ENCODE measurements at regions not wholly inside any gene's neighbourhood (a gene's known extent, or its start where the extent isn't known, plus 50 kb on each side); places are given as distances from the start of the nearest gene placed in this dataset.
"Not testable (repeated sequence)": the region's sequence is repeated elsewhere in the genome, so short reads cannot be mapped to it uniquely, and the experiment has no call there.

DNA sequence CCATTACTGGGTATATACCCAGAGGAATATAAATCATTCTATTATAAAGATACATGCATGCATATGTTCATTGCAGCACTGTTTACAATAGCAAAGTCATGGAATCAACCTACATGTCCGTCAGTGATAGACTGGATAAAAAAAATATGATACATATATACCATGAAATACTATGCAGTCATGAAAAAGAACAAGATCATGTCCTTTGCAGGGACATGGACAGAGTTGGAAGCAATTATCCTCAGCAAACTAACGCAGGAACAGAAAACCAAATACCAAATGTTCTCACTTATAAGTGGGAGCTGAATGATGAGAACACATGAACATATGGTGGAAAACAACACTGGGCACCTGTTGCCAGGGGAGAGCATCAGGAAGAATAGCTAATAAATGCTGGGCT, 88.4 kb upstream of the ZNF92 start:
- H3K27me3 ChIP-seq (replicated peaks; ENCODE audit: control insufficient read depth, insufficient read depth, low read length); H3K9ac ChIP-seq (ENCODE audit: low read length); H3K36me3 ChIP-seq (ENCODE audit: control insufficient read depth, insufficient read depth, low read length, severe bottlenecking); H3K9me3 ChIP-seq (ENCODE audit: control insufficient read depth, low read length); H3K4me3 ChIP-seq (ENCODE audit: low read length); DNase-seq (ENCODE audit: low read depth); H3K4me1 ChIP-seq (ENCODE audit: control insufficient read depth, insufficient read depth, low read length): not testable (repeated sequence)

DNA sequence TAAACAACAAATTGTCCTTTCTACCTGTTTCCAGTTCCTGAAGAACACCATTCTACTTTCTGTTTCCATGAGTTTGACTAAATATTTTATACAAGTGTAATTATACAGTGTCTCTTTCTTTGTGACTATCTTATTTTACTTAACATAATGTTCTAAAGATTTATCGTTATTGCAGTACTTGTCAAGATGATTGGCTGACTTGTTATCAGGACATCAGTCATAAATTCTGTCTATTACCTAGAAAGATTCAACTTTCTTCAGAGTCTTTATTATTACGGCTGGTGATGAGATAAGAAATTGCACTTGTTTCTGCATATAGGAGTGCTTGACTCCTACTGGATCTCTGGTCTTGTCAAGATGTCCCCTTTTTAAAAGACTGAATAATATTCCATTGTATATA, 93.9 kb upstream of the ZNF92 start:
- no peaks in the 10 kb centered on the region for H3K4me1 ChIP-seq (ENCODE audit: control insufficient read depth, insufficient read depth, low read length)
- no peaks in the 10 kb centered on the region for H3K27me3 ChIP-seq (replicated peaks; ENCODE audit: control insufficient read depth, insufficient read depth, low read length)
- no peak overlapping the region for H3K4me3 ChIP-seq (ENCODE audit: low read length)
- no peak overlapping the region for H3K9ac ChIP-seq (ENCODE audit: low read length)
- peaks cover 8% of the 10 kb centered on the region for H3K9me3 ChIP-seq (ENCODE audit: control insufficient read depth, low read length)
- no peak for DNase-seq (ENCODE audit: low read depth)
- H3K36me3 ChIP-seq (ENCODE audit: control insufficient read depth, insufficient read depth, low read length, severe bottlenecking): no peaks in the 10 kb centered on the region

DNA sequence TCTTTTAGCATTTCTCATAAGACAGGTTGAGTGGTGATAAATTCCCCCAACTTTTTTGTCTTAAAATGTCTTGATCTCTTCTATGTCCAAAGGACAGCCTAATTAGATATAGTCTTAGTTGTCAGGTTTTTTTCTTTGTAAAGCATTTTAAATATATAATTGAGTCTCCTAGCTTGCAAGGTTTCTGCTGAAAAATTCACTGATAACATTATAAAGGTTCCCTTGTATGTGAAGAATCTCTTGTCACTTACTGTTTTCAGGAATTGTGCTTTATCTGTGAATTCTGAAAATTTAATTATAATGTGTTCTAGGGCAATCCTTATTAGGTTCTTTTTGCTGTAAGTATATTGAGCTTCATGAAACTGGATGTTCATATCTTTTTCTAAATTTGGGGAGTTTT, 96.8 kb upstream of the ZNF92 start:
- Histone ChIP-seq H3K36me3 (ENCODE audit: control insufficient read depth, insufficient read depth, low read length, severe bottlenecking) (no peaks in the 10 kb centered on the region), H3K4me1 (ENCODE audit: control insufficient read depth, insufficient read depth, low read length) (no peaks in the 10 kb centered on the region), H3K9ac (ENCODE audit: low read length) (no peak overlapping the region), H3K27me3 (replicated peaks; ENCODE audit: control insufficient read depth, insufficient read depth, low read length) (no peaks in the 10 kb centered on the region), H3K4me3 (ENCODE audit: low read length) (no peak overlapping the region), H3K9me3 (ENCODE audit: control insufficient read depth, low read length) (peaks cover 20% of the 10 kb centered on the region)
- DNase-seq (ENCODE audit: low read depth): no peak

DNA sequence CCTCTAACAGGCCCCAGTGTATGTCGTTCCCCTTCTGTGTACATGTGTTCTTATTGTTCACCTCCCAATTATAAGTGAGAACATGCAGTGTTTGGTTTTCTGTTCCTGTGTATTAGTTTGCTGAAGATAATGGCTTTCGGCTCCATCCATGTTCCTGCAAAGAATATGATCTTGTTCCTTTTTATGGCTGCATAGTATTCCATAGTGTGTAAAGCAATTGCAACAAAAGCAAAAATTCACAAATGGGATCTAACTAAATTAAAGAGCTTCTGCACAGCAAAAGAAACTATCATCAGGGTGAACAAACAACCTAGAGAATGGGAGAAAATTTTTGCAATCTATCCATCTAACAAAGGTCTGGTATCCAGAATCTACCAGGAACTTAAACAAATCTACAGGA, 102.2 kb upstream of the ZNF92 start:
- Histone ChIP-seq H3K9me3 (ENCODE audit: control insufficient read depth, low read length) (peaks cover 20% of the 10 kb centered on the region), H3K27me3 (replicated peaks; ENCODE audit: control insufficient read depth, insufficient read depth, low read length) (peaks cover 28% of the 10 kb centered on the region)
- not testable (repeated sequence) for H3K36me3 ChIP-seq (ENCODE audit: control insufficient read depth, insufficient read depth, low read length, severe bottlenecking); H3K9ac ChIP-seq (ENCODE audit: low read length); H3K4me1 ChIP-seq (ENCODE audit: control insufficient read depth, insufficient read depth, low read length); DNase-seq (ENCODE audit: low read depth); H3K4me3 ChIP-seq (ENCODE audit: low read length)

DNA sequence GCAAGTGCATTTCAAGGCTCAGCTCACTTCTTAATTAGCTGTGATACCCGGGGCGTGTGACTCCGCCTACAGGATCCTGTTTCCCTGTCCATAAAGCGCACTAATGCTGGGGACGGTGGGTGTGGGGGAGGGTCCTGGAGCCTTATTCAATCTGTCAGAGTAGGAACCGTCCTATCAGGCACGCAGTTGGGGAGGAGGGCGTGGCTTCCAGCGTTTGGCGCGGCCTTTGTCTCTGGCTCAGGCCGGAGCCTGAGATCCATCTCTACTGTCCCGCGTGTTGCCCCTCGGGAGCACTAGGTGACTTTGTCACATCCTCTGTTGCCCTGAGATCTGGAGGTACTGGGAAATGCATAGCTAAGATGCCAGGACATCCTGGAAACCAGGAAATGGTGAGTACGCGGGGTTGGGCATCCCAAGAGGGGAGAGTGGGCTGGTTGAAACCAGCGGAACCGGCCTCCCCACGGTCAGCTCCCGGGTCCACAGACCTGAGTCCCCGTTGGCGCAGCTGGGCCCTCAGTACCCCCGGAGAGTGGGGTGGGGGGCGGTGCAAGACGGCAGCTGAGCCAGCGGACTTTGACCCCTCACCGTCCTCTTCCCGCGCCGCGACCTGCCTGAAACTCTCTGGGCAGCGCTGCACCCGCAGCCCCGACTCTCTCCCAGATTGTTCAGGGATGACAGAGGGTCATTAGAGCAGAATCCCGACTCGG, 104.4 kb upstream of the ZNF92 start:
- H3K9ac ChIP-seq (ENCODE audit: low read length): no peak overlapping the region
- peak; percentile 49 for DNase-seq (ENCODE audit: low read depth)
- H3K27me3 ChIP-seq (replicated peaks; ENCODE audit: control insufficient read depth, insufficient read depth, low read length): peaks cover 28% of the 10 kb centered on the region
- no peaks in the 10 kb centered on the region for H3K4me1 ChIP-seq (ENCODE audit: control insufficient read depth, insufficient read depth, low read length)
- no peak overlapping the region for H3K4me3 ChIP-seq (ENCODE audit: low read length)
- peaks cover 7% of the 10 kb centered on the region for H3K9me3 ChIP-seq (ENCODE audit: control insufficient read depth, low read length)
- H3K36me3 ChIP-seq (ENCODE audit: control insufficient read depth, insufficient read depth, low read length, severe bottlenecking): no peaks in the 10 kb centered on the region

DNA sequence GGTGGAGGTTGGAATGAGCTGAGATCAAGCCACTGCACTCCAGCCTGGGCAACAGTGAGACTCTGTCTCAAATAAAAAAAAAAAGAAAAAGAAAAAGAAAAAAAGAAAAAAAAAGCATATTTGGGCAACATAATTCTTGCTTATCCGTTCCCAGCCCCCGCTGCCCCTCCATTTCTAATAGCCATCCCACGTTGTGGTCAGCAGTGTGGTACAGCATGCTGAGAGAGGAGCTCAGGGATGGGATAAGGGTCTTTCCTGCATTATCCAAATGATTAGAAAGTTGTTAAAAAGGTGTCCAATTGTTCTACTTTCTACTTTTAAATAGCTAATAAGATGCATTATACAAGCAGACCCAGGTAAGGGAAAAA, 104.9 kb upstream of the ZNF92 start:
- Histone ChIP-seq H3K36me3 (ENCODE audit: control insufficient read depth, insufficient read depth, low read length, severe bottlenecking) (no peaks in the 10 kb centered on the region), H3K27me3 (replicated peaks; ENCODE audit: control insufficient read depth, insufficient read depth, low read length) (peaks cover 28% of the 10 kb centered on the region)

DNA sequence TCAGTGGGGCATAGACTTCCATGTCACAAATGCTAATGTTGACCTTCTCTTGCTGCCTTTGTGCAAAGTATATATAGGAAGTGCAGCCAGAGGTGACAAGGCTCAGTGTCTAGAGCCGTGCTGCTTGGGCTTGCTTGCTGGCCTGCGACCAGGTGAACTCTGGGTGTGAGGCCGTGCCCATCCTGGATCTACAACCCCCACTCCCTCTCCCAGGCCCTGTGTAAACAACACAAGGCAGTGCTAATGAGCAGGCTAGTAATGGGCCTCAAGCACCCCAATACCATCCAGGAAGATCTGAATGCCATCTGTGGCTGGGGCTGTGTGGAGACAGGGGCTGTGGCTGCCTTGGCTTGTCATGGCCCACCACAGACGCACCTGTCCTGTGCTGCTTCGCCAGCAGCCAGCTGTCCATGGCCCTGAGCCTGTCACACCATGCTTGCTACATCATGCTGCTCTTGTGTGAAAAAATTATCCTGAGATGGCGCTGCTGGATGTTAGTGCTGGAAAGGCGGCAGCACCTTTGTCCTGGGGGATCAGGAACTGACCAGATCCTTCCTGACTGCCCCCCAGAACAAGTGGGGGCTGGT, 107.6 kb upstream of the ZNF92 start:
- DNase-seq (ENCODE audit: low read depth): no peak
- Histone ChIP-seq H3K4me3 (ENCODE audit: low read length) (no peak overlapping the region), H3K9ac (ENCODE audit: low read length) (no peak overlapping the region), H3K9me3 (ENCODE audit: control insufficient read depth, low read length) (no peaks in the 10 kb centered on the region), H3K36me3 (ENCODE audit: control insufficient read depth, insufficient read depth, low read length, severe bottlenecking) (no peaks in the 10 kb centered on the region), H3K27me3 (replicated peaks; ENCODE audit: control insufficient read depth, insufficient read depth, low read length) (peaks cover 22% of the 10 kb centered on the region), H3K4me1 (ENCODE audit: control insufficient read depth, insufficient read depth, low read length) (no peaks in the 10 kb centered on the region)

More for the DNA sequence above, 104.9 kb upstream of the ZNF92 start:
- Histone ChIP-seq H3K9ac (ENCODE audit: low read length) (no peak overlapping the region), H3K4me3 (ENCODE audit: low read length) (no peak overlapping the region), H3K4me1 (ENCODE audit: control insufficient read depth, insufficient read depth, low read length) (no peaks in the 10 kb centered on the region), H3K9me3 (ENCODE audit: control insufficient read depth, low read length) (peaks cover 3% of the 10 kb centered on the region)
- DNase-seq (ENCODE audit: low read depth): no peak

DNA sequence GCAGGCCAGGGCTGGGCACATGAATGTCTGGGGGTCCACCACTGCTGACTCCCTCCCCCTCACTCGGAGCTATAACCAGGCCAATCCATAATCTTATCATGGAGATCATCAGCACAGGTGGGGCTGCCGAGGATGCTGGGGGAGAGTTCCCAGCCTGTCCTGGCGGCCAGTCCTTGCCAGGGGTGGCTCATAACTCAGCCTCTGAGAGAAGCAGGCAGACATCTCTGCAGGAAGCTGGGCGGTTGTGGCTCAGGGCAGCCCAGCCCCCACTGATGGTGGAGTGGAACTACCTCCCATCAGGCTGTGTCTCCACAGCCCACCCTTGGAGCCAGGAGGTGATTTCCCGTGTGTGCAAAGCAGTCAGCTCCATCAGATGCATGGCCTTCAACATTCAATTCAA, 109.4 kb upstream of the ZNF92 start:
- Histone ChIP-seq H3K27me3 (replicated peaks; ENCODE audit: control insufficient read depth, insufficient read depth, low read length) (peaks cover 5% of the 10 kb centered on the region), H3K4me1 (ENCODE audit: control insufficient read depth, insufficient read depth, low read length) (no peaks in the 10 kb centered on the region), H3K9ac (ENCODE audit: low read length) (no peak overlapping the region), H3K4me3 (ENCODE audit: low read length) (no peak overlapping the region), H3K36me3 (ENCODE audit: control insufficient read depth, insufficient read depth, low read length, severe bottlenecking) (no peaks in the 10 kb centered on the region), H3K9me3 (ENCODE audit: control insufficient read depth, low read length) (no peaks in the 10 kb centered on the region)
- no peak for DNase-seq (ENCODE audit: low read depth)

DNA sequence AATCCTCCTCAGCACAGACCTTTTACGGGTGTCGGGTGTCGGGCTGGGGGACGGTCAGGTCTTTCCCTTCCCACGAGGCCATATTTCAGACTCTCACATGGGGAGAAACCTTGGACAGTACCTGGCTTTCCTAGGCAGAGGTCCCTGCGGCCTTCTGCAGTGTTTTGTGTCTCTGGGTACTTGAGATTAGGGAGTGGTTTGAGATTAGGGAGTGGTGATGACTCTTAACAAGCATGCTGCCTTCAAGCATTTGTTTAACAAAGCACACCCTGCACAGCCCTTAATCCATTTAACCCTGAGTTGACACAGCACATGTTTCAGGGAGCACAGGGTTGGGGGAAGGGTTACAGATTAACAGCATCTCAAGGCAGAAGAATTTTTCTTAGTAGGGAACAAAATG, 113.0 kb upstream of the ZNF92 start:
- not testable (repeated sequence) for H3K4me1 ChIP-seq (ENCODE audit: control insufficient read depth, insufficient read depth, low read length); H3K9ac ChIP-seq (ENCODE audit: low read length); DNase-seq (ENCODE audit: low read depth); H3K4me3 ChIP-seq (ENCODE audit: low read length); H3K36me3 ChIP-seq (ENCODE audit: control insufficient read depth, insufficient read depth, low read length, severe bottlenecking); H3K27me3 ChIP-seq (replicated peaks; ENCODE audit: control insufficient read depth, insufficient read depth, low read length); H3K9me3 ChIP-seq (ENCODE audit: control insufficient read depth, low read length)

DNA sequence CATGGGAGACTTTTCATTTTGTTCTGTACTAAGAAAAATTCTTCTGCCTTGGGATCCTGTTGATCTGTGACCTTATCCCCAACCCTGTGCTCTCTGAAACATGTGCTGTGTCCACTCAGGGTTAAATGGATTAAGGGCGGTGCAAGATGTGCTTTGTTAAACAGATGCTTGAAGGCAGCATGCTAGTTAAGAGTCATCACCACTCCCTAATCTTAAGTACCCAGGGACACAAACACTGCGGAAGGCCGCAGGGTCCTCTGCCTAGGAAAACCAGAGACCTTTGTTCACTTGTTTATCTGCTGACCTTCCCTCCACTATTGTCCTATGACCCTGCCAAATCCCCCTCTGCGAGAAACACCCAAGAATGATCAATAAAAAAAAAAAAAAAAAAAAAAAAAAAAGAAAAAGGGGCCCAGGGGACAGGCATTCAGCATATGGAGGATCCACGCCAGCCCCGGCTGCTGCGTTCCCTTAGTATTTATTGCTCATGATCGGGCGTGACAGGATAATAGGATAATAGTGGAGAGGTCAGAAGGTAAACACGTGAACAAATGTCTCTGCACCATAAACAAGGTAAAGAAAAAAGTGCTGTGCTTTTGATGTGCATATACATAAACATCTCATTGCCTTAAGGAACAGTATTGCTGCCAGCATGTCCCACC, 113.7 kb upstream of the ZNF92 start:
- H3K36me3 ChIP-seq (ENCODE audit: control insufficient read depth, insufficient read depth, low read length, severe bottlenecking); H3K27me3 ChIP-seq (replicated peaks; ENCODE audit: control insufficient read depth, insufficient read depth, low read length); H3K9me3 ChIP-seq (ENCODE audit: control insufficient read depth, low read length); H3K4me1 ChIP-seq (ENCODE audit: control insufficient read depth, insufficient read depth, low read length); H3K4me3 ChIP-seq (ENCODE audit: low read length); H3K9ac ChIP-seq (ENCODE audit: low read length); DNase-seq (ENCODE audit: low read depth): not testable (repeated sequence)

DNA sequence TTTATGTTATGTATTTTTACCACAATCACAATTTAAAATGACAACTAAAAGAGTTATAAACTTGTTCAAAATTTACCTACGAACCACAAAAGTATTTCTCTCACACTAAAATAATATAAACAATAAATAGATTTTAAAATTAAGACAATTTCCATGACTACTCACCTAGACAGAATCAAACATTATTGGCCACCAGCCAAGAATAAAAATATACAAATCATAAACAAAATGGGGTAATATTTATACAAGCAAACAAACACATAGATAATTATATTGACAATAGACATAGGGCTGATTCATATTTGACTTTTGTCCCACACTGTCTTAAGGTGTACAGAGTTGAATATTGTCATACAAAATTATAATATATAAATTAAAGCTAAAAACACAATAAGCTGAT, 119.6 kb upstream of the ZNF92 start:
- no peak overlapping the region for H3K4me3 ChIP-seq (ENCODE audit: low read length)
- H3K9ac ChIP-seq (ENCODE audit: low read length): no peak overlapping the region

More for the DNA sequence above, 119.6 kb upstream of the ZNF92 start:
- DNase-seq (ENCODE audit: low read depth): no peak
- Histone ChIP-seq H3K9me3 (ENCODE audit: control insufficient read depth, low read length) (no peaks in the 10 kb centered on the region), H3K27me3 (replicated peaks; ENCODE audit: control insufficient read depth, insufficient read depth, low read length) (peaks cover 7% of the 10 kb centered on the region), H3K36me3 (ENCODE audit: control insufficient read depth, insufficient read depth, low read length, severe bottlenecking) (no peaks in the 10 kb centered on the region), H3K4me1 (ENCODE audit: control insufficient read depth, insufficient read depth, low read length) (no peaks in the 10 kb centered on the region)

All from adipocyte (in vitro differentiated cells).